Osteoblast (primary cell): ENCODE measurements at regions not wholly inside any gene's neighbourhood (a gene's known extent, or its start where the extent isn't known, plus 50 kb on each side); places are given as distances from the start of the nearest gene placed in this dataset.
A peak's percentile ranks its signal among the peaks of the same experiment; 100 is the strongest.

Experiments used
- DNase-seq: peaks from one replicate; pipeline ENCODE4 v3.0.0; 2011; ENCODE audit warnings: low spot score, mixed read lengths; ENCODE audit not compliant: insufficient read length; ENCODE audit errors: missing footprints
- H2AFZ ChIP-seq: 2 replicates; pipeline ENCODE4 v1.6.0; 2011; ENCODE audit warnings: mild to moderate bottlenecking, low read length
- H3K27ac ChIP-seq: 2 replicates; pipeline ENCODE4 v1.5.1; 2011; ENCODE audit warnings: mild to moderate bottlenecking, low read depth, low read length, moderate library complexity
- H3K27me3 ChIP-seq: 2 replicates; pipeline ENCODE4 v1.6.0; 2012; ENCODE audit warnings: mild to moderate bottlenecking, control low read depth, inconsistent platforms, low read length, moderate library complexity; ENCODE audit not compliant: insufficient read depth
- H3K36me3 ChIP-seq: 2 replicates; pipeline ENCODE4 v1.5.1; 2011; ENCODE audit warnings: mild to moderate bottlenecking, low read length, control low read depth, moderate library complexity; ENCODE audit not compliant: insufficient read depth
- H3K4me1 ChIP-seq: 2 replicates; pipeline ENCODE4 v1.5.1; 2011; ENCODE audit warnings: mild to moderate bottlenecking, low read length, control low read depth, moderate library complexity; ENCODE audit not compliant: insufficient read depth
- H3K4me2 ChIP-seq: 2 replicates; pipeline ENCODE4 v1.6.0; 2011; ENCODE audit warnings: mild to moderate bottlenecking, low read length; ENCODE audit not compliant: insufficient read depth
- H3K4me3 ChIP-seq: fragments of 200-600 bp; sonication (generic); 3 replicates; pipeline ENCODE4 v1.5.1; 2012; ENCODE audit warnings: mild to moderate bottlenecking, low read length, inconsistent platforms; ENCODE audit not compliant: insufficient read depth
- H3K79me2 ChIP-seq: 2 replicates; pipeline ENCODE4 v1.6.0; 2012; ENCODE audit warnings: mild to moderate bottlenecking, low read length, control low read depth, inconsistent platforms; ENCODE audit not compliant: insufficient read depth
- H3K9me3 ChIP-seq: 2 replicates; pipeline ENCODE4 v1.5.1; 2011; ENCODE audit warnings: low read depth, low read length, control low read depth
- H4K20me1 ChIP-seq: 2 replicates; pipeline ENCODE4 v1.6.0; 2012; ENCODE audit warnings: mild to moderate bottlenecking, low read length, control low read depth; ENCODE audit not compliant: insufficient read depth
- CTCF ChIP-seq: IDR thresholded peaks from 2 replicates; pipeline ENCODE4 v1.5.1; 2011; ENCODE audit warnings: mild to moderate bottlenecking, low read depth, low read length, moderate library complexity; ENCODE audit errors: extremely low read depth

GRCh38 chr16:66189951-66190350 lies 176.5 kb upstream of the CDH5 start:
- no peaks in the 10 kb centered on the region for H3K36me3 ChIP-seq
- no peak overlapping the region for H3K4me3 ChIP-seq
- H3K4me2 ChIP-seq: peak overlapping the region; percentile 72
- no peak for DNase-seq
- H3K27me3 ChIP-seq: no peaks in the 10 kb centered on the region
- H3K27ac ChIP-seq: peak overlapping the region; percentile 45
- H2AFZ ChIP-seq: no peak overlapping the region
- no peak for TF ChIP-seq CTCF
- H3K9me3 ChIP-seq: no peaks in the 10 kb centered on the region
- H3K79me2 ChIP-seq: no peaks in the 10 kb centered on the region
- H4K20me1 ChIP-seq: no peaks in the 10 kb centered on the region
- H3K4me1 ChIP-seq: peaks cover 26% of the 10 kb centered on the region

GRCh38 chr16:66188917-66189725 lies 177.4 kb upstream of the CDH5 start:
- no peak for TF ChIP-seq CTCF
- Histone ChIP-seq H4K20me1 (no peaks in the 10 kb centered on the region), H3K79me2 (no peaks in the 10 kb centered on the region), H3K4me1 (peaks cover 26% of the 10 kb centered on the region), H3K27me3 (no peaks in the 10 kb centered on the region), H3K4me3 (peak overlapping the region; percentile 9), H3K27ac (peak overlapping the region; percentile 31), H3K9me3 (no peaks in the 10 kb centered on the region), H3K4me2 (peak overlapping the region; percentile 72), H2AFZ (peak overlapping the region; percentile 16), H3K36me3 (no peaks in the 10 kb centered on the region)
- no peak for DNase-seq

GRCh38 chr16:66186251-66186785 lies 180.2 kb upstream of the CDH5 start:
- TF ChIP-seq CTCF: no peak
- no peak overlapping the region for H3K4me3 ChIP-seq
- H4K20me1 ChIP-seq: no peaks in the 10 kb centered on the region

GRCh38 chr16:66182592-66182991 lies 183.9 kb upstream of the CDH5 start:
- no peaks in the 10 kb centered on the region for H3K79me2 ChIP-seq
- H3K27me3 ChIP-seq: no peaks in the 10 kb centered on the region
- H3K4me1 ChIP-seq: no peaks in the 10 kb centered on the region
- no peak overlapping the region for H3K4me3 ChIP-seq
- no peak for DNase-seq
- H3K9me3 ChIP-seq: peaks cover 2% of the 10 kb centered on the region
- H2AFZ ChIP-seq: no peak overlapping the region
- TF ChIP-seq CTCF: no peak
- H3K27ac ChIP-seq: no peak overlapping the region
- no peak overlapping the region for H3K4me2 ChIP-seq
- H4K20me1 ChIP-seq: no peaks in the 10 kb centered on the region
- H3K36me3 ChIP-seq: no peaks in the 10 kb centered on the region

More at GRCh38 chr16:66186251-66186785, 180.2 kb upstream of the CDH5 start:
- no peak overlapping the region for H2AFZ ChIP-seq
- no peaks in the 10 kb centered on the region for H3K9me3 ChIP-seq
- no peak for DNase-seq
- H3K4me2 ChIP-seq: no peak overlapping the region
- H3K4me1 ChIP-seq: peaks cover 26% of the 10 kb centered on the region
- no peak overlapping the region for H3K27ac ChIP-seq
- no peaks in the 10 kb centered on the region for H3K79me2 ChIP-seq
- no peaks in the 10 kb centered on the region for H3K27me3 ChIP-seq
- H3K36me3 ChIP-seq: no peaks in the 10 kb centered on the region
